KBM-7 (cell line): ENCODE measurements at regions not wholly inside any gene's neighbourhood (a gene's known extent, or its start where the extent isn't known, plus 50 kb on each side); places are given as distances from the start of the nearest gene placed in this dataset.
A peak's percentile ranks its signal among the peaks of the same experiment; 100 is the strongest.

Source experiments
- DNase-seq: peaks from one replicate; pipeline ENCODE4 v3.0.0-alpha.2; 2015
- in situ Hi-C: fragments of 300-500 bp; cut with MboI; formaldehyde crosslinking; loops from 2 replicates; pipeline ENCODE4 v1.14.3; 2020; ENCODE audit warnings: low sequenced_read_pairs, low pct_unique_long_range_greater_than_20kb, mixed read lengths

DNA sequence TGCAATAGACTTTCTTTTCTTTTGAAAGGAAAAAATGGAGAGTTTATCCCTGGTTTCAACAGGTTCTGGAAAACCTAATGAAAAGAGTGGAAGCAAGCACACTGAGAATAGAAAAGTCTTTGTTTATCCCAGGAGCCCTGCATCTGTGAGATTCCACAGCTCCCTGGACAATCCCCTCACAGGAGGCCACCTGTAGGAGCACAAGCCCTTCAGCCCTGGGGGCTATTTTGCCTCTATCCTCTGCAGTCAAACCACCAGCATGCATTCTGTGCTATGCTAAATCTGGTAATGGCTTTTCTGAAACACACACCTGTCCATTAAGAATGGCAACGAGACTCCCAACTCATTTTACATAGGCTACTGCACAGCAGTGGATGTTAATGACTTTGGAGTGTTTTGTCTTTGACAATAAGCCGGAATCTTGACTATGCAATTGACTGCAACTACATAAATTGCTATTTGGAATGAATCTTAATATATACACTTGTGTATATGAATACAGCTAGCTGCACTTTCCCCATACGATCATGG lies 369.4 kb downstream of the NR2F2 start:
- DNase-seq, result no peak
- in situ Hi-C loops, result no loop called here

DNA sequence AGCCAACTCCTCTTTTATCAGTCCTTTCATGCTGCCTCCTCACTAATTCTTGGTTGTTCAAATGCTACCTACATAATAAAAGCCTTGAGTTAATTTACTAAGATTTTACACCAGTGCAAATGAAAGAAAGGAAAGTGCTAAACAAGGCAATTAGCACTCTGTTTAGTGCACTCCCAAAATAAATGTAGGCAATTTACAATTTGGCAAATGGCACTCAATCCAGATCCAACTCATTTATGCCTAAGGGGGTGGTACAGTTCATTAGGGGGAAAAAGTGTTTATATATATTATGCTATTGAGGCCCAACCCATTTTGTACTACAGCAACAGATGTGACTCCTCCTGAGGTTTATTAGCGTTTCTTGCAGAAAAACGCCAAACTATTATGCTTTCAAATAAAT lies 370.1 kb downstream of the NR2F2 start:
- in situ Hi-C loops, result no loop called here
- DNase-seq, result no peak

DNA sequence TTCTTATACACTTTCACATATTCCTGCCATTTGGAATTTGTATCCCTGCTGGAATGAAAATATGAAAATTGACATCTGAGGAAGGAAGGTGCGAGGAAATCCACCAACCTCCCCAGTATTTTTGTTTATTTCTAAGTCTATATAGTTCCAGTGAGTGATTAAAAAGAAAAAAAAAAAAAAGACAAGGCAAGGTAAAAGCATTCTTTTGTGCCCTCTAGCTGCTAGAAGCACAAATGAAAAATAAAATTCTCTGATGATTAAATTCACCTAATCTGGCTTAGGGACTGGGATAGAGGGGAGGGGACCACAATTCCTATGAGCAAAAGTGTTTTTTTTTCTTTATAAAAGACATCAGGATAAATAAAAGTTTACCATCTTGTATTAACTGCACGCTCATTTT lies 370.9 kb downstream of the NR2F2 start:
- in situ Hi-C loops, result no loop called here
- DNase-seq, result no peak

DNA sequence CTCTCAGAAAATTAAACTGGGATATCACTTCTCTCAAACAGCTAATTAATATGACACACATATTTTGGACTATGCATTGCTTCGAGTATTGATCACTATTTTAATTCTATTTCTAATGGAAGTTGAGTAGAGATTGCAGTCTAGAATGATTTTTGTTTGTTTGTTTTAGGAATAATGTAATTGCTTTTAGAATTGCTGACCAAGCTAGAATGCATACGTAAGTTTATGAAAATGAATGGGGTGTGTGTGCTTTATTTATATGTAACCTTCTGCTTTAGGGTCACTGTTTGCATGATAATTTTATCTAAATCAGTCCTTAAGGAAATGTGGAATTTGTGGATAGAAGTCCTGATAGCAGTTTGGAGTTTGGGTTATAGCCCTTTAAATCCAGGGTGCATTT lies 371.4 kb downstream of the NR2F2 start:
- DNase-seq, result no peak
- in situ Hi-C loops, result no loop called here

DNA sequence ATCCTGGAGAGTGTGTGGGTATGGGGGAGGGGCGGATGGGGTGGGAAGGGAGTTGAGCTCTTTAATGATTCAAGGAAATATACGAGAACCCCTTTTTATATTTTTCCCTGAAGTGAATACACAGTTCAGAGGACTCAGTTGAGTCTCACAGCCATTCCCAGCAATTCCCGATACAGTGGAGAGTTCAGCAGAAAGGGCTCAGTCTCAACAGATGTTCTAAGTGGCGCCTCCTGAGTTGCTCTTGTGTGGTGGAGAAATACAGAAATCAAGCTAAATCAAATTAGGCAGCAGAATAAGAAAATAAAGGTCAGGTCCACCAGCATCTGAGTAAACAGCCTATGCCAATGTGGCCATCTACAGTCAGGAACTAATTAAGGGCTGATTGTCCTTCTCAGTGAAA lies 372.1 kb downstream of the NR2F2 start:
- in situ Hi-C loops, result no loop called here
- DNase-seq, result no peak

DNA sequence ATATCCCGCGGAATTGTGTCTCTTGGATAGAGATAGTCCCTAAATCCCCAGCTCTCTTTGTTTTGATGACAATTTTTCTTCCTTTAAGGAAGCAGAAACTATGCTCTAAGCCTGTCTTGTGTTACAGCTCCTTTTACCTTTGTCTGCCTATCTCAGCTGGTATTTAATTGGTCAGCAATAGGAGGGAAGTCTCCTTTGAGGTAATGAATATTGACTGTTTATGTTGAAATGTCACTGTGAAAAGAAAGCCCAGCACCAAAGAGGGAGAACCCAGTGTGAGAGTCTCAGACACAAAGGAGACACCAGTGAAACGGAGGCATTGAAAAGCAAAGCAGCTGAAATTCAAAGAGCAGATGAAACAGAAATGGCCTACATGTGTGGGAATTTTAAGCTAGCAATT lies 372.6 kb downstream of the NR2F2 start:
- no peak for DNase-seq

DNA sequence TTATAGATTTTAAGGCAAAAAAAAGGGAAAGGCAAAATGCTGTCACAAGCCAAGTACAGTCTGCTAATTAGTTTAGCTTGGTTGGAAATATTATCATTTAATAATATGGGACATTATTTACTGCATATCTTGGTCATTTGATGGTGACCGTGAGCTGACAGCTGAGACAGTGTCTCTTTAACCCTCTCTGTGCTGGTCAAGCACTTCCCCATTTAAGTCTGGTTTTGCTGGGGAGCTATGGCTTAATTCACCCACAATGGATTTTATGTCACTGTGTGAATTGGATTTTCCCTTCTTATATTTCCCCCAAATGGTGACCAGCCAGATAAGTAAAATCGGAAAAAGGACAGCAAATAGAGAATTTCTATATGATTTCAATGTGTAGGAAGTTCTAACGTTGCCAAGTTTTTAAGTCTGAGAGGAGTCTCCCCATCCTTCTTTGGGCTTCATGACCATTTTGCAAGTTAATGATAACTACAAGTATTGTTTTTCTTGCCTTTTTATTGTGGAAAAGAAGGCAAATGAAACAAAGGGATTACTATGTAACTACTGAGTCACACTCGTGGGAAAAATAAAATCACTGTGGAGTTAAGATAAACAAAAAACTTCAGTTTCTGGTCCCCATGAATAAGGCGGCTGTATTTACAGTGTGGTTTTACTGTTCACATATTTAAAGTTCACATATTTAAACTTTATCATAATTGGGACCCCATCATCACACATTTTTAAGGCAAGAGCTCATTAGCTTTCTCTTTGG lies 373.5 kb downstream of the NR2F2 start:
- DNase-seq, result no peak
- in situ Hi-C loops, result no loop called here

More for the DNA sequence above, 372.6 kb downstream of the NR2F2 start:
- in situ Hi-C loops, result no loop called here

DNA sequence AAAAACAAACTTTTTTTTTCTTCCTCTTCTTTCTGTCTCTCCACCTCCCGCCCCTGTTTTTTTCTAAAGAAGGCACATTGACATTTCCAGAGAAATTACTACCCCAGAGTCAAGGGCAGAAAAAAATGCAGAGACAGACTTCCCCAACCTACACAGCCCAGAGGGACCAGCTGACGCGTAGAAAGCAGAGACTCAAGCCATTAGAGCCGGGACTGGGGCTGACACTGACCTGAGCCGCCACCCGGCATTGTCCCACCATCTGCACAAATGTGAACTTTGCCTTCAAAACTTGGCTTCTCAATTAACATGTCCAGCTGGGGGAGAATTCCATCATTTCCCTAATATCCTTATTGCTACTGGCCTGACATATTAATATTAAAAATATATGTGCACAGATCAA lies 385.6 kb downstream of the NR2F2 start:
- in situ Hi-C loops, result no loop called here
- no peak for DNase-seq

DNA sequence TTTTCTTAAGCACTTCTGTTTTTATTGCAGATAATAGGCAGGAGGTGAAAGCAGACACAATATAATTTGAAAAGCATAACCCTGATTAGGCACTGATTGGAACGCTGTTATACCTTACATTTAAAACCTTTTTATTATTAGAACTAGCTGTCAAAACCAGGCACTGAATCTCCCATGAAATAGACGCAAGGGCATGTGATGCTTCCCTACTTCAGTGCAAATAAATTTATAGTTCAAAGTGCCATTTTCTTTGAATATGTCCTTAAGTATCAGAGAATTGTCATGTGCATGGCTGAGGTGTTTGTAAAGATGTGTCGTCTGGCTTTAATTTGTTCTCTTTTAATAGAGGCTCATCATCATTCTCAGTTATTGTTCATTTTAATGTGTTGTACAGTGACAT lies 386.0 kb downstream of the NR2F2 start:
- in situ Hi-C loops, result no loop called here
- no peak for DNase-seq

DNA sequence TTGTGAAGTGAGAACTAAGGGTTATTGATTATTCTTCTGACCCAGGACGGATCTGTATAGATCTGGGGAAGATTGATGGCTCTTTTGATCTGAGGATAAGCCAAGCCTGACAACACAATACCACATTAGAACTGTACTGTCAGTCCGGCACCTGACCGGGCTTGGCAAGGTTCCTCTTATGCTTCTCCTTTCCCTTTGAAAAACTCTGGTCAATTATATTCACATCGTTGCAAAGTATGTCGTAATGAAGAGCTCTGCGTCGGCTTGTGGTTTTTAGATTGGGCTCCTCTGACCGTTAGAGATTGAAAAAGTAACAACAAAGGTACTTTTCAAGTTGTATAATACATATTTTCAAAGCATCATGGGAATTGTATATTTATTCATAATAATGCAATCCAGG lies 389.8 kb downstream of the NR2F2 start:
- peak; percentile 25 for DNase-seq
- in situ Hi-C loops, result no loop called here

DNA sequence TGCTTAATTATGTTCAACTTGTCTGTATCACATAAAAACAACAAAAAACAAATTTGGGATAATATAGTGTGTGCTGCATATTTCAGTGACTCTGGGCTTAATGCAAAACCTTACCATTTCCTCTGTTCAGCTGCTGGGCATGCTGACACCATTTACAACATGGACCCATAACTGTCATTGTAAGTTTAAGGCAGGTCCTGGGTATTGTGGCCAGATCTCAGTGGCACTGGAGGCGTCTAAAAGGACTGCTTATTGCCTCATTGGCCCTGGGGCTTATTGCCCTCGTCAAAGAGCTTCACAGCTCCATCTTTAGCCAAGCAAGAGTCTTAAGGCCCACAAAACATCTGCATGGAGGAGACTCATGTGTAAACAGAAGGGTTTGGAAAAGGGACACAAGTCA lies 390.2 kb downstream of the NR2F2 start:
- no peak for DNase-seq
- in situ Hi-C loops, result no loop called here

DNA sequence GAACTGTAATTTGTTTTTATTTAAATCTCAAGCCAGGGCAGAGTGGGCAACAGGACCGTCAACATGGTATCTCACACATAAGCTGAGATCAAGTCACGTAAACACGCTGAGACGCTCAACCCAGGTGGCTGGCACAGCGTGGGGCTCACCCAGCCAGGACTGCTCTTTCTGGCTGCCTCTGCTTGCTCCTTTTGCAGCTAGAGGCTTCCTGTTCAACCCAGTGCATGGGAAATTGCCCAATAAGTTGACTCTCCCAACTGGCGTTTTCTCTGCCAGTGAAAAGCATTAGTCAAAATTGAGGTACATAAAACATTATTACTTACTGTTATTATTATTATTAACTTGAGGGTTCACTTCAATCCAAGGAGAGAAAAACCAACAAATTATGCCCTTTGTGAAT lies 398.1 kb downstream of the NR2F2 start:
- in situ Hi-C loops, result no loop called here
- DNase-seq, result no peak

DNA sequence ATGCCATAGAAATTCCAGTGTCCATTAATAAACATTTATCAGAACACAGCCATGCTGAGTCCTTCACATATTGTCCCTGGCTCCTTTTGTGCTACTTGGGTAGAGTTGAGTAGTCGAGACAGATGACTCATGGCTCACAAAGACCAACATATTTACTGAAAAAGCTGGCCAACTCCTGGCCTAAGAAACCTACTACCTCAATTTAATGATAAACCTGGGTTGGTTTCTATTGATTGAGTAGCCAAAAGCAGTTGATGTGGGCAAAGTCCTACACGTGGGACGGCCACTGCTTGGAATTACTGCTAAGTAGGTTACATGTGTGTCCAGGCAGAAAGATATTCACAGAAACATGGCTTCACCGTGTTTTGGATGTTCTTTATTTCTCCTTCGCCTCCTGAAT lies 402.2 kb downstream of the NR2F2 start:
- in situ Hi-C loops, result no loop called here
- no peak for DNase-seq

DNA sequence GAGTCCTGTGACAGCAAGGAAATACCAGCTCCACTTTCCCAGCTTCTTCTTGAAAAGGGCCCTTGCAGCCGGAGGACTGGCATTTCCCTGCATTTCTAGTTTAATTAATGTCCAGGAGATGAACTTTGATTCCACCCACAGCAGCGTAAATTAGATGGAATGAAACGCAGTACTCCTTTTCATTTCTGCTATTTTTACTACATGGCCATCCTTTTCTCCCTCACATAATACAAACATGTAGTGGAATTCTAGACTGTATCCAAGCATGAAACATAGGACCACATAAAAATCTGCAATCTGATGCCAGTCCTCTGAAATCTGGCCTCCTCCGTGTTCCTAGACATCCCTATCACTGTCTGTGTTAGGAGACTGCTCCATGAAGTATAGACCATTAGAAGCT lies 403.2 kb downstream of the NR2F2 start:
- DNase-seq, result no peak
- in situ Hi-C loops, result no loop called here

DNA sequence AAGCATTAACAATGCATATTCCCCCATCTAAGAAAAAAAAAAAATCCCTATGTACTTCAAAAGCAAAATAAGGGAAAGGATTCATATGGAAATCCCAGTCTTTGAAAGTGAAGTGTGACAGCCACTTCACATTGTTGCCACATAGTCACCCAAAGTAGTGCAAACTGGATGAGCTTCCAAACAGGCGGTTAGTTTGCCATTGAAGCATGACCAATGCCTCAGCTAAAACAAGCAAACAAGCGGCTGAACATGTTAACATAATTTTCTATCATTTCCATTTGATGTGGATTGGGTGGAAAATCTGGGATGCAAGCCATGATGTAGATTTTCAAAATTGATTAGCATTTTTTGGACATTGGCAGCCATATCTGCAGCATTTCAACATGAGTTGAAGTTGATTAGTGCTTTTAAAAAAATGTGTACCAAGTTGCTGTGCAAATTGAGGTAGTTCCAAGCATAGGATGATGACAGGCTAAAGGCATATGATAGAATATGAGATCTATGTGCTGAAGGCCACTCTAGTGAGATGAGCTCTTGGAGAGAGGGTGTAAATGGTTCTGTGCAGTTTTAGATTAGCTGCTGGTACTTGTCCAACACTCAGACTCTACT lies 405.2 kb downstream of the NR2F2 start:
- in situ Hi-C loops, result no loop called here
- no peak for DNase-seq

DNA sequence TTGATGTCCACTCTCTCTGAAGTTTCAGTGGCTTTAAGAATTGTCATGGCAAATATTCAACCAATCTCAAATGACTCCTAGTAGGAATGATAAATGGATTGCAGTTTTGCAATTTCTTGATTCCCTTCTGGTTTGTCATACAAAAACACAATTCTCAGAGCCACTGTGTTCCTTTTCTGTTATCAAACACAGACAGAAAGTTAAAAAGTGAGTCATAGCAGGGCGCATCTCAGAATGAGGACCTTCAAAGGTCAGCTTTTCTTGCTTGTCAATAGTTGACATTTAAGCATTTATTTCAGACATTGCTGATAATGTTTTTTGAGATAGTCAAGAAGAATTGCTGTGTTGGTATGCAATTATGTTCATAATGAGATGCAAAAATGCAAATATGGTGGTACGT lies 405.9 kb downstream of the NR2F2 start:
- in situ Hi-C loops, result no loop called here
- no peak for DNase-seq

DNA sequence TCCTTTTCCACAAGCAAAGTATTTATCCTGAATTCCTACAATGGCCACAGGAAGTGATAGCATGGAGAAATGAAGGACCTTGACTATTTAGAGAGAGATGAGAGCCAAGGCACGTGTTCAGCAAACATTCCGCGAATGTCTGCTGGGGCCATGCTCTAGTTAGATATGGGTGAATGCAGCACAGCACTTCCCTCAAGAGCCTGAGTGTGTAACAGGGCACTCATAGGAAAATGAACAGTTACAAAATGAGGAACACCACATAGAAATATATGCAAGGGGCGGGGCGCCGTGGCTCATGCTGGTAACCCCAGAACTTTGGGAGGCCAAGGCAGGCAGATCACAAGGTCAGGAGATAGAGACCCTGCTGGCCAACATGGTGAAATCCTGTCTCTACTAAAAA lies 406.9 kb downstream of the NR2F2 start:
- no peak for DNase-seq
- in situ Hi-C loops, result no loop called here

DNA sequence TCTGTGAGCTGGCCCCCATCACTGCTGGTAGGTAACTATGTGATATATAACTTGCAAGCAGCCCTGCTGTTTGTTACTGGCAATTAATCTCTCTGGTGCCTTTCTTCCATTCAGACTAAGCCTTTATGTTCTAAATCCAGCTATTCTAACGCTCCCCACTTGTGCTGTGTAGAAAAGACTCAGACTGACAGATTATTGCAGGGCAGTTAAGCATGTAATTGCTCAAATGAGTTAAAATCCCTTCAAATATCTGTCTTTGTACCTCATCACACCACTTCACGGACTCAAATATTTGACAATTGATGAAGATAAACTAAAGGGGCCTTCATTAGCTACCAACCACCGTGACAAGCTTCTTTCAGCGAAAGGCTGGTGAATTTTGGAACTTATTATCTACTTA lies 416.2 kb downstream of the NR2F2 start:
- in situ Hi-C loops, result no loop called here
- DNase-seq, result no peak

DNA sequence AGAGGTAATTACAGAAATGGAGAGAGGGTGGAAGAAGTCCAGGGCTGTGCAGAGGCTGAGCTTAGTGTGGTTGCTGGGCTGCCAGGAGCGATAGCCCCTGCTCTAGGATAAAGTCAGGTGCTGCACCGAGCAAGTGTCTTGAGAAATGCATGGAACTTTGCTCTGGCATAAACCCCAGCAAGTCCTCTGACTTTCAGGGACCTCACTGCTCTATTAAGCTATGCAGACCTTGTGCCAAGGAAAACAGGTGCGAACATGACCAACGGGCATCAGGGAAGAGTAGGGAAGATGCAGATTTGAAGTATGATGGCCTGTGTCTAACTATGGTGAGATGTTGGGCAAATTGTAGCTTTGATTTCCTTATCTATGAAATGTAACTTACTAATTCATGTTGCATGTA lies 416.8 kb downstream of the NR2F2 start:
- no peak for DNase-seq
- in situ Hi-C loops, result no loop called here

DNA sequence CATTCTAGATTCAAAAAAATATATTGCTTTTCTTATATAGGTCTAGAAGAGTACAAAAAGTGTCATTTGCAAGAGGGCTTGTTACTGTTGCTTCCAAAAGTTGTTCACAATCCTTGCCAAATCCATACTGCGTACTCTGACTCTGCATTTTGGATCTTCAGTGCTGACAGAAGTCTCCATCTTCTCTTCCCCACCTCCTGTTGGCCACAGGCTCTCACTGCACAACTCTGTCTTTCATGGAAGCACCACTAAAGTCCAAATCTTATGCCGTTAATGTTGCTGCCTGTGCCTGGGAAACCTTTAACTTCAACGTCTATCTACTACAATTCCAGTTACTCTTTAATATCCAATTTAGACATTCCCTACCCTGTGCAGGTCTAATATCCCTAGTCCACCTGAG lies 419.9 kb downstream of the NR2F2 start:
- in situ Hi-C loops, result no loop called here

DNA sequence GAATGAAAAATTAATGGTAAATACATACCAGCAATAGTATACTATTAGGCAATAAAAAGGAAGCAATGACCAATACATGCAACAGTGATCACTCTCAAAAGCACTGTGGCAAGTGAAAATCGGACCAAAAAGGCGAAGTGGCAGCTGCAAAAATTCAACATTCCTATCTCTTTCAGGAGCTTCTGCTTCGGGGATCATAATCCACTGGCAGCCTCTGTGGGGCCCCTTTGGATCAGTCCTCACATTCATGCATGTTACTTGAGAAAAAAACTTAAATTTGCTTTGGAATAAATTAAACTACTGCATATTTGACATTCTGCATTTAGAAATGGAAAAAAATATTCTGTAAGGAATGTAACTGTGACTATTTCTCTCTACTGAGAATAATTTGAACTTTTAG lies 425.6 kb downstream of the NR2F2 start:
- in situ Hi-C loops, result no loop called here
- no peak for DNase-seq

More for the DNA sequence above, 419.9 kb downstream of the NR2F2 start:
- DNase-seq, result no peak
